ENCODE measurements at regions not wholly inside any gene's neighbourhood (a gene's known extent, or its start where the extent isn't known, plus 50 kb on each side); places are given as distances from the start of the nearest gene placed in this dataset.

- no peak for DNase-seq (ENCODE audit: low read depth, low spot score)
- Histone ChIP-seq H3K4me3 (ENCODE audit: insufficient read length, low read depth) (no peak overlapping the region), H3K9me3 (ENCODE audit: insufficient read depth, low read length) (peaks cover 25% of the 10 kb centered on the region), H3K4me1 (ENCODE audit: insufficient read depth, insufficient read length) (no peaks in the 10 kb centered on the region), H3K36me3 (ENCODE audit: insufficient read depth, insufficient read length, low read length) (no peaks in the 10 kb centered on the region), H3K9ac (ENCODE audit: insufficient read length, low read depth) (no peak overlapping the region), H3K27me3 (ENCODE audit: insufficient read depth, insufficient read length) (no peaks in the 10 kb centered on the region)
- TF ChIP-seq YY1 (IDR thresholded peaks at IDR 0.05; ENCODE audit: insufficient read depth, insufficient read length), result no peak
- no peak for TF ChIP-seq SUZ12 (IDR thresholded peaks at IDR 0.05; ENCODE audit: extremely low read depth, insufficient read depth, insufficient read length)
- TF ChIP-seq ZNF274 (IDR thresholded peaks at IDR 0.05; ENCODE audit: low read depth, low read length), result no peak
Observed at GRCh38 chr2:187220071-187220470, 228.0 kb downstream of the CALCRL start.

- no peak overlapping the region for H3K9ac ChIP-seq (ENCODE audit: insufficient read length, low read depth)
- DNase-seq (ENCODE audit: low read depth, low spot score), result no peak
- no peak overlapping the region for H3K4me3 ChIP-seq (ENCODE audit: insufficient read length, low read depth)
- peaks cover 10% of the 10 kb centered on the region; the same call in 1 of the 2 replicates for H3K9me3 ChIP-seq (ENCODE audit: insufficient read depth, low read length)
- H3K4me1 ChIP-seq (ENCODE audit: insufficient read depth, insufficient read length), result no peaks in the 10 kb centered on the region
- TF ChIP-seq YY1 (IDR thresholded peaks at IDR 0.05; ENCODE audit: insufficient read depth, insufficient read length) (no peak), SUZ12 (IDR thresholded peaks at IDR 0.05; ENCODE audit: extremely low read depth, insufficient read depth, insufficient read length) (no peak), ZNF274 (IDR thresholded peaks at IDR 0.05; ENCODE audit: low read depth, low read length) (no peak)
- no peaks in the 10 kb centered on the region for H3K27me3 ChIP-seq (ENCODE audit: insufficient read depth, insufficient read length)
- H3K36me3 ChIP-seq (ENCODE audit: insufficient read depth, insufficient read length, low read length), result no peaks in the 10 kb centered on the region
Observed at GRCh38 chr2:187215532-187216240, 232.4 kb downstream of the CALCRL start.

DNA sequence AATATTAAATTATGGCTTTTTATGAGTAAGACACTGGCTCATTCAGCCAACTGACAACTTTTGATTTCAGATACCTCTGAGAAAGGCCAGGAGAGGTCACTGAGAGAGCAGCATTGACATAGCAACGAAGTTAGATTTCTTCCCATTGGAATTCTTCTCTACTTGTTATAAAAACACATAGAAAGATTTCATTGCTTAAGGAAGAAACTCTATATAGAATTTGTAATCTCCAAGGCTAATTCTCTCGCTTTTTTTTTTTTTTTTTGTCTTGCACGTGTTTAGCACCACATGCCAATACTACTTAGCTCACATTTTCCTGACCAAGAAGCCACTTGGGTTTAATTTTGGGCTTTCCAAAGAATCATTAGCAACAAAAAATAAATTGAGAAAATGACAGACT, 233.7 kb downstream of the CALCRL start:
- H3K4me3 ChIP-seq (ENCODE audit: insufficient read length, low read depth), result no peak overlapping the region
- no peak for DNase-seq (ENCODE audit: low read depth, low spot score)
- no peak overlapping the region for H3K9ac ChIP-seq (ENCODE audit: insufficient read length, low read depth)
- TF ChIP-seq ZNF274 (IDR thresholded peaks at IDR 0.05; ENCODE audit: low read depth, low read length) (no peak), SUZ12 (IDR thresholded peaks at IDR 0.05; ENCODE audit: extremely low read depth, insufficient read depth, insufficient read length) (no peak), YY1 (IDR thresholded peaks at IDR 0.05; ENCODE audit: insufficient read depth, insufficient read length) (no peak)
- H3K9me3 ChIP-seq (ENCODE audit: insufficient read depth, low read length), result peaks cover 14% of the 10 kb centered on the region; the same call in 1 of the 2 replicates
- H3K4me1 ChIP-seq (ENCODE audit: insufficient read depth, insufficient read length), result no peaks in the 10 kb centered on the region
- no peaks in the 10 kb centered on the region for H3K27me3 ChIP-seq (ENCODE audit: insufficient read depth, insufficient read length)
- no peaks in the 10 kb centered on the region for H3K36me3 ChIP-seq (ENCODE audit: insufficient read depth, insufficient read length, low read length)

DNA sequence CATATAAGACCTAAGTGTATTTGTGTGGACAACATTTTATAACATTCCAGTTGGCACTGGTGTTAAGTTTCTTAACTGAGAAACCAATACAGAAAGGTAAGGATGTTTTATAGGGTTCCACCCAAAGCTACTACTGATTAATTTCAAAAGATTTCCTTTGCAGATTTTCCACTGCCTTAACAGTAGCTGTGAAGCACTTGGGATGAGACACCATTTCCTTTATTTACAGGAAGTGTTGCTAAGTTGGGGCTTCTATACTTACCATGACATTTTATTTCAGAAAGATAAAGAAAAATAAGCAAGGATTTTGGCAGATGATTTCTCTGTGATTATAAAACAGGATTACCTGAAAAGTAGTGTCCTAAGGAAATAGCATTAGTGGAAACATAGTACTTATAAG, 234.3 kb downstream of the CALCRL start:
- Histone ChIP-seq H3K4me1 (ENCODE audit: insufficient read depth, insufficient read length) (no peaks in the 10 kb centered on the region), H3K9me3 (ENCODE audit: insufficient read depth, low read length) (peaks cover 14% of the 10 kb centered on the region; the same call in 1 of the 2 replicates), H3K27me3 (ENCODE audit: insufficient read depth, insufficient read length) (no peaks in the 10 kb centered on the region), H3K36me3 (ENCODE audit: insufficient read depth, insufficient read length, low read length) (no peaks in the 10 kb centered on the region), H3K4me3 (ENCODE audit: insufficient read length, low read depth) (no peak overlapping the region), H3K9ac (ENCODE audit: insufficient read length, low read depth) (no peak overlapping the region)
- no peak for TF ChIP-seq YY1 (IDR thresholded peaks at IDR 0.05; ENCODE audit: insufficient read depth, insufficient read length)
- TF ChIP-seq SUZ12 (IDR thresholded peaks at IDR 0.05; ENCODE audit: extremely low read depth, insufficient read depth, insufficient read length), result no peak
- no peak for TF ChIP-seq ZNF274 (IDR thresholded peaks at IDR 0.05; ENCODE audit: low read depth, low read length)
- no peak for DNase-seq (ENCODE audit: low read depth, low spot score)

DNA sequence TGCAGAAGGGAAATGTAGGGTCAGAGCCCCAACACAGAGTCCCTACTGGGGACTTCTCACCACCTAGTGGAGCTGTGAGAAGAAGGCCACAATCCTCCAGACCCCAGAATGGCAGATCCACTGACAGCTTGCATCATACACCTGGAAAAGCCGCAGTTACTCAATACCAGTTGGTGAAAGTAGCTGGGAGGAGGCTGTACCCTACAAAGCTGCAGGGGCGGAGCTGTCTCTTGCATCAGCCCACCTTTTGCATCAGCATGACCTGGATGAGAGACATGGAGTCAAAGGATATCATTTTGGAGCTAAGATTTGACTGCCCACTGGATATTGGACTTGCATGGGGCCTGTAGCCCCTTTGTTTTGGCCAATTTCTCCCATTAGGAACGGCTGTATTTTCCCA, 237.3 kb downstream of the CALCRL start:
- Histone ChIP-seq H3K9me3 (ENCODE audit: insufficient read depth, low read length) (peaks cover 14% of the 10 kb centered on the region; the same call in 1 of the 2 replicates), H3K4me3 (ENCODE audit: insufficient read length, low read depth) (no peak overlapping the region), H3K9ac (ENCODE audit: insufficient read length, low read depth) (no peak overlapping the region), H3K27me3 (ENCODE audit: insufficient read depth, insufficient read length) (no peaks in the 10 kb centered on the region), H3K4me1 (ENCODE audit: insufficient read depth, insufficient read length) (no peaks in the 10 kb centered on the region), H3K36me3 (ENCODE audit: insufficient read depth, insufficient read length, low read length) (no peaks in the 10 kb centered on the region)
- TF ChIP-seq YY1 (IDR thresholded peaks at IDR 0.05; ENCODE audit: insufficient read depth, insufficient read length) (no peak), ZNF274 (IDR thresholded peaks at IDR 0.05; ENCODE audit: low read depth, low read length) (no peak), SUZ12 (IDR thresholded peaks at IDR 0.05; ENCODE audit: extremely low read depth, insufficient read depth, insufficient read length) (no peak)
- DNase-seq (ENCODE audit: low read depth, low spot score), result no peak

DNA sequence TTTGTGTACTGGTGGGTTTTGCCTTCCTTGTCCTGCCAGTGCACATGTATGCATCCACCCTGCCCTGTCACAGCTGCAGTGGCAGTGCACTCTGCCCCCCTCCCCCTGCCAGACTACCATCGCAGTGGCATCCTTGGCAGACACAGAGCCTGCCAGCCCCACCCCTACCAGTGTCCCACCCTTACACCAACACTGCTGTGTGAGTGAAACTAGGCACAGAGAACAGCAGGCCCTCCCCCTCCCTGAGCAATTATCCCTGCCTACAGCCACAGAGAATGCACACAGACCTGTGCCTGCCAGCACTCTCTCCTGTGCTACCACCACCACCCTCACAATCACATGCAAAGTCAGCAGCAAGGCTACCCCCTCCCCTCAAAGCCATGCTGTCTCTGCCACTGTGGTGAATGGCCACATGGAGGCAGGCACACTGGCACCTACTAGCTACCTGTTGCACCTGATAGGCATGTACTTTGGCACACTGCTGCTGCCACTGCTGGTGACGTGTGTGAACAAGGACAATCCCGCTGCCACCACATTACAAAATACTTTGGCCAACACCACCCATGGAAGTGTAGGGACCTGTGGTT, 239.8 kb downstream of the CALCRL start:
- Histone ChIP-seq H3K9ac (ENCODE audit: insufficient read length, low read depth) (no peak overlapping the region), H3K4me3 (ENCODE audit: insufficient read length, low read depth) (no peak overlapping the region), H3K9me3 (ENCODE audit: insufficient read depth, low read length) (peaks cover 14% of the 10 kb centered on the region; the same call in 1 of the 2 replicates), H3K27me3 (ENCODE audit: insufficient read depth, insufficient read length) (no peaks in the 10 kb centered on the region), H3K4me1 (ENCODE audit: insufficient read depth, insufficient read length) (no peaks in the 10 kb centered on the region), H3K36me3 (ENCODE audit: insufficient read depth, insufficient read length, low read length) (no peaks in the 10 kb centered on the region)
- TF ChIP-seq ZNF274 (IDR thresholded peaks at IDR 0.05; ENCODE audit: low read depth, low read length) (no peak), YY1 (IDR thresholded peaks at IDR 0.05; ENCODE audit: insufficient read depth, insufficient read length) (no peak), SUZ12 (IDR thresholded peaks at IDR 0.05; ENCODE audit: extremely low read depth, insufficient read depth, insufficient read length) (no peak)
- DNase-seq (ENCODE audit: low read depth, low spot score), result no peak

DNA sequence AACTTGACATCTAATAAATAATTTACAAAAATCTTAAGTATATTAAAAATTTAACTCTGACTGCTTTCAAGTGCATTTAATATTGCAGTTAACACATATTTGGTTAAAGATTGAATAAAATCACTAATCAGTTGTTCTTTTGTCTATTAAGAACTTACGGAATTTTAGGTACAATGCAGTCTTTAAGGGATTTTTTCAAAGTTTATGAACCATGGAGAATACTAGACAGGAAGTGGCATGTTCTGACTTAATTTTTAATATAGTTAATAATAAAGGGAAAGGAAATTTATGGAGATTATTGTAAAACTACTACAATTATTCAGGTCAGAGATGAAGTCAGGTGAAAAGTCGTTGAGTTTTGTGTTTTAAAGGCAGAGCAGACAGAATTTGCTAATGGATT, 240.9 kb downstream of the CALCRL start:
- no peaks in the 10 kb centered on the region for H3K36me3 ChIP-seq (ENCODE audit: insufficient read depth, insufficient read length, low read length)
- H3K4me3 ChIP-seq (ENCODE audit: insufficient read length, low read depth), result no peak overlapping the region
- peaks cover 14% of the 10 kb centered on the region; the same call in 1 of the 2 replicates for H3K9me3 ChIP-seq (ENCODE audit: insufficient read depth, low read length)
- DNase-seq (ENCODE audit: low read depth, low spot score), result no peak
- no peaks in the 10 kb centered on the region for H3K27me3 ChIP-seq (ENCODE audit: insufficient read depth, insufficient read length)
- TF ChIP-seq SUZ12 (IDR thresholded peaks at IDR 0.05; ENCODE audit: extremely low read depth, insufficient read depth, insufficient read length) (no peak), ZNF274 (IDR thresholded peaks at IDR 0.05; ENCODE audit: low read depth, low read length) (no peak), YY1 (IDR thresholded peaks at IDR 0.05; ENCODE audit: insufficient read depth, insufficient read length) (no peak)
- no peak overlapping the region for H3K9ac ChIP-seq (ENCODE audit: insufficient read length, low read depth)
- no peaks in the 10 kb centered on the region for H3K4me1 ChIP-seq (ENCODE audit: insufficient read depth, insufficient read length)

All from NT2/D1 (cell line).